ENCODE measurements at regions not wholly inside any gene's neighbourhood (a gene's known extent, or its start where the extent isn't known, plus 50 kb on each side); places are given as distances from the start of the nearest gene placed in this dataset.

DNA sequence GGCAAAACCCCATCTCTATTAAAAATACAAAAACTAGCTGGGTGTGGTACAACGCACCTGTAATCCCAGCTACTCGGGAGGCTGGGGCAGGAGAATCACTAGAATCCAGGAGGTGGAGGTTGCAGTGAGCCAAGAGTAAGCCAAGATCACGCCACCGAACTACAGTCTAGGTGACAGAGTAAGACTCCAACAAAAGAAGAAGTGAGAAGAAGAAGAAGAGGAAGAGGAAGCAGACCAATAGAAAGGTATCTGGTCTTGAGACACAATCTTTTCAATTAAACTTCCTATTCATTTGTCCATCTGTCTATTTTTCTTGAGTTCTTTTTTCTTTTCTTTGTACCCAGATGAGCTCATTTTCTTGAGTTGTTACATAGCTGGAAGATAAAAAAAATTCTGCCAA, 55.7 kb upstream of the ACADM start:
- ChIA-PET CTCF (no interaction called here), POLR2A (interaction anchor here (0.6 kb wide), 1 partner anchor 59 kb away, joined by 9 read pairs; no protein-coding TSS in a partner anchor)

GRCh38 chr1:75671708-75672107, 52.8 kb upstream of the ACADM start:
- CTCF ChIA-PET, result no interaction called here
- POLR2A ChIA-PET, result no interaction called here

DNA sequence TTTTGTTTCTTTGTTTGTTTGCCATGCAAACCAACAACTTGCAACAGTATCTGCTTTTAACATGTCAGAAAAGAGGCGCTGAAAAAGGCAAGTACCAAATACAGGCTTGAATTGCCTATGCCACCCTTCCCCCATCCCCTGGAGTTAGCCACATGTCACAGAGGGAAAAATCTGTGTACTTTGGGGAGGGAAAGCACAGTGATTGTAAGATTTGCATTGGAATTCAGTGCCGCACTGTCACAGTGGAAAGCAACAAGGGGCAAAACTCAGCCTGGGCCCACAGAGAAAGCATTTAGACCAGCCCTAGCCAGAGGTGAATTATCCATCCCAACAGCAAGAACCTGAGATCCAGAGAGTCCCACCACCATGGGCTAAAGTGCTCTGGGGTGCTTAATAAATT, 52.4 kb upstream of the ACADM start:
- ChIA-PET CTCF (no interaction called here), POLR2A (no interaction called here)

GRCh38 chr1:75672528-75673393, 51.7 kb upstream of the ACADM start:
- ChIA-PET POLR2A (no interaction called here), CTCF (no interaction called here)

DNA sequence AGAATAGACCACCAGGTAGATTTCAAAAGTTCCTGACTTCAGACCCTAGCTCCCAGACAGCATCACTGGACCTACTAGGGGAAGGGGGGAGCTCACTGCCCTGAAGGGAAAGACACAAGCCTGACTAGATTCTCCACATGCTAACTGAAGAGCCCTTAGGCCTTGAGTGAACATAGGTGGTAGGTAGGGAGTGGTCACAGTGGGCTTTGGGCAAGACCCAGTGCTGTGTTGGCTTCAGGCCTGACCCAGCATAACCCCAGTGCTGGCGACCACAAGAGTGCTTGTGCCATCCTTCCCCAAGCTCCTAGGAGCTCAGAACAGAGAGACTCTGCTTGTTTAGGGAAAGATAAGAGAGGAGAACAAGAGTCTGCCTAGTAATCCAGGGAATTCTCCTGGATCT, 51.1 kb upstream of the ACADM start:
- CTCF ChIA-PET, result no interaction called here
- POLR2A ChIA-PET, result no interaction called here

- CTCF ChIA-PET, result interaction anchor here (0.5 kb wide), 1 partner anchor 101 kb away, joined by 3 read pairs; no protein-coding TSS in a partner anchor
- POLR2A ChIA-PET, result no interaction called here
Measured at GRCh38 chr1:75673885-75674284, 50.6 kb upstream of the ACADM start.
